IPS-15b (cell line): ENCODE measurements at regions not wholly inside any gene's neighbourhood (a gene's known extent, or its start where the extent isn't known, plus 50 kb on each side); places are given as distances from the start of the nearest gene placed in this dataset.

Source experiments
- H3K27me3 ChIP-seq: one replicate; pipeline ENCODE4 v1.6.1; 2013; ENCODE audit warnings: low read length; ENCODE audit not compliant: control insufficient read depth, insufficient read depth
- H3K36me3 ChIP-seq: one replicate; pipeline ENCODE4 v1.6.1; 2013; ENCODE audit warnings: low read length; ENCODE audit not compliant: control insufficient read depth, insufficient read depth
- H3K4me1 ChIP-seq: one replicate; pipeline ENCODE4 v1.6.1; 2013; ENCODE audit warnings: mild to moderate bottlenecking, low read length; ENCODE audit not compliant: control insufficient read depth, insufficient read depth
- H3K4me3 ChIP-seq: one replicate; pipeline ENCODE4 v1.5.1; 2013; ENCODE audit warnings: low read depth, low read length
- H3K9ac ChIP-seq: one replicate; pipeline ENCODE4 v1.6.1; 2013; ENCODE audit warnings: low read depth, mild to moderate bottlenecking, low read length
- H3K9me3 ChIP-seq: one replicate; pipeline ENCODE4 v1.6.1; 2013; ENCODE audit warnings: mild to moderate bottlenecking, low read length; ENCODE audit not compliant: control insufficient read depth, insufficient read depth

- H3K9me3 ChIP-seq = no peaks in the 10 kb centered on the region
- no peak overlapping the region for H3K9ac ChIP-seq
- no peaks in the 10 kb centered on the region for H3K36me3 ChIP-seq
- H3K27me3 ChIP-seq = no peaks in the 10 kb centered on the region
- no peaks in the 10 kb centered on the region for H3K4me1 ChIP-seq
- H3K4me3 ChIP-seq = no peak overlapping the region
These were observed 200.3 kb upstream of the TENM3 start for GRCh38 chr4:182042945-182043344.

GRCh38 chr4:182048871-182049270 lies 194.3 kb upstream of the TENM3 start:
- H3K4me3 ChIP-seq = no peak overlapping the region
- H3K36me3 ChIP-seq = no peaks in the 10 kb centered on the region
- H3K9ac ChIP-seq = no peak overlapping the region
- H3K4me1 ChIP-seq = no peaks in the 10 kb centered on the region
- H3K27me3 ChIP-seq = no peaks in the 10 kb centered on the region
- no peaks in the 10 kb centered on the region for H3K9me3 ChIP-seq

GRCh38 chr4:182056866-182057265 lies 186.3 kb upstream of the TENM3 start:
- Histone ChIP-seq H3K4me1 (no peaks in the 10 kb centered on the region), H3K27me3 (no peaks in the 10 kb centered on the region), H3K36me3 (no peaks in the 10 kb centered on the region), H3K4me3 (no peak overlapping the region), H3K9me3 (peaks cover 7% of the 10 kb centered on the region), H3K9ac (no peak overlapping the region)

GRCh38 chr4:182062458-182062857 lies 180.7 kb upstream of the TENM3 start:
- Histone ChIP-seq H3K9me3 (peaks cover 7% of the 10 kb centered on the region), H3K4me3 (no peak overlapping the region), H3K27me3 (no peaks in the 10 kb centered on the region), H3K9ac (no peak overlapping the region), H3K4me1 (peaks cover 11% of the 10 kb centered on the region), H3K36me3 (no peaks in the 10 kb centered on the region)

- no peak overlapping the region for H3K9ac ChIP-seq
- peaks cover 11% of the 10 kb centered on the region for H3K4me1 ChIP-seq
- no peaks in the 10 kb centered on the region for H3K27me3 ChIP-seq
- H3K36me3 ChIP-seq = no peaks in the 10 kb centered on the region
- H3K4me3 ChIP-seq = no peak overlapping the region
- H3K9me3 ChIP-seq = peaks cover 7% of the 10 kb centered on the region
These were observed 180.3 kb upstream of the TENM3 start for GRCh38 chr4:182062936-182063335.

- H3K36me3 ChIP-seq = no peaks in the 10 kb centered on the region
- H3K4me1 ChIP-seq = peaks cover 11% of the 10 kb centered on the region
- no peak overlapping the region for H3K9ac ChIP-seq
- H3K27me3 ChIP-seq = no peaks in the 10 kb centered on the region
- peaks cover 7% of the 10 kb centered on the region for H3K9me3 ChIP-seq
- H3K4me3 ChIP-seq = no peak overlapping the region
These were observed 179.6 kb upstream of the TENM3 start for GRCh38 chr4:182063651-182064050.

- H3K9ac ChIP-seq = no peak overlapping the region
- H3K9me3 ChIP-seq = peaks cover 4% of the 10 kb centered on the region
- no peaks in the 10 kb centered on the region for H3K36me3 ChIP-seq
- H3K27me3 ChIP-seq = no peaks in the 10 kb centered on the region
- peaks cover 11% of the 10 kb centered on the region for H3K4me1 ChIP-seq
- no peak overlapping the region for H3K4me3 ChIP-seq
These were observed 177.9 kb upstream of the TENM3 start for GRCh38 chr4:182065255-182065654.

- Histone ChIP-seq H3K9me3 (no peaks in the 10 kb centered on the region), H3K4me3 (no peak overlapping the region), H3K27me3 (no peaks in the 10 kb centered on the region), H3K9ac (no peak overlapping the region), H3K36me3 (no peaks in the 10 kb centered on the region), H3K4me1 (peaks cover 11% of the 10 kb centered on the region)
These were observed 177.2 kb upstream of the TENM3 start for GRCh38 chr4:182066037-182066436.

- H3K36me3 ChIP-seq = no peaks in the 10 kb centered on the region
- H3K4me3 ChIP-seq = no peak overlapping the region
- no peaks in the 10 kb centered on the region for H3K27me3 ChIP-seq
- H3K9me3 ChIP-seq = no peaks in the 10 kb centered on the region
- H3K4me1 ChIP-seq = peaks cover 6% of the 10 kb centered on the region
- no peak overlapping the region for H3K9ac ChIP-seq
These were observed 175.4 kb upstream of the TENM3 start for GRCh38 chr4:182067828-182068227.

GRCh38 chr4:182068920-182069319 lies 174.3 kb upstream of the TENM3 start:
- Histone ChIP-seq H3K9ac (no peak overlapping the region), H3K36me3 (no peaks in the 10 kb centered on the region), H3K9me3 (no peaks in the 10 kb centered on the region), H3K27me3 (no peaks in the 10 kb centered on the region), H3K4me3 (no peak overlapping the region), H3K4me1 (no peaks in the 10 kb centered on the region)

GRCh38 chr4:182073278-182073677 lies 169.9 kb upstream of the TENM3 start:
- Histone ChIP-seq H3K9ac (no peak overlapping the region), H3K4me3 (no peak overlapping the region), H3K27me3 (no peaks in the 10 kb centered on the region), H3K36me3 (no peaks in the 10 kb centered on the region), H3K4me1 (no peaks in the 10 kb centered on the region), H3K9me3 (no peaks in the 10 kb centered on the region)

- no peaks in the 10 kb centered on the region for H3K36me3 ChIP-seq
- no peaks in the 10 kb centered on the region for H3K4me1 ChIP-seq
- H3K27me3 ChIP-seq = no peaks in the 10 kb centered on the region
- no peak overlapping the region for H3K9ac ChIP-seq
- H3K9me3 ChIP-seq = no peaks in the 10 kb centered on the region
- no peak overlapping the region for H3K4me3 ChIP-seq
These were observed 169.1 kb upstream of the TENM3 start for GRCh38 chr4:182074139-182074538.

GRCh38 chr4:182074810-182075209 lies 168.4 kb upstream of the TENM3 start:
- Histone ChIP-seq H3K36me3 (no peaks in the 10 kb centered on the region), H3K9ac (no peak overlapping the region), H3K9me3 (no peaks in the 10 kb centered on the region), H3K4me1 (no peaks in the 10 kb centered on the region), H3K4me3 (no peak overlapping the region), H3K27me3 (no peaks in the 10 kb centered on the region)
